ENCODE measurements at regions not wholly inside any gene's neighbourhood (a gene's known extent, or its start where the extent isn't known, plus 50 kb on each side); places are given as distances from the start of the nearest gene placed in this dataset.
A peak's percentile ranks its signal among the peaks of the same experiment; 100 is the strongest.

- Histone ChIP-seq H3K9ac (ENCODE audit: extremely low read depth, low read length, poor library complexity, severe bottlenecking) (no peak overlapping the region), H3K4me3 (ENCODE audit: low read length) (no peak overlapping the region), H3K27ac (ENCODE audit: low read depth, low read length) (no peak overlapping the region), H3K27me3 (ENCODE audit: control insufficient read depth, insufficient read depth, low read length, poor library complexity, severe bottlenecking) (no peaks in the 10 kb centered on the region), H3K9me3 (ENCODE audit: control insufficient read depth, low read length) (peaks cover 15% of the 10 kb centered on the region), H3K4me1 (ENCODE audit: control insufficient read depth, insufficient read depth, low read length) (no peaks in the 10 kb centered on the region), H3K36me3 (ENCODE audit: control insufficient read depth, insufficient read depth, low read length) (no peaks in the 10 kb centered on the region)
- Mint-ChIP-seq H3K4me1 (peaks cover 5% of the 10 kb centered on the region), H3K27ac (no peak overlapping the region), H3K36me3 (ENCODE audit: low read depth) (no peaks in the 10 kb centered on the region), H3K4me3 (no peak overlapping the region), H3K9me3 (peaks cover 5% of the 10 kb centered on the region), H3K27me3 (ENCODE audit: insufficient read depth) (peaks cover 6% of the 10 kb centered on the region)
- TF ChIP-seq CTCF (conservative IDR thresholded peaks at IDR 0.05): peak; percentile 1
- DNase-seq: no peak
These were observed 290.1 kb downstream of the MFSD1 start for GRCh38 chr3:159091936-159092335.

- H3K4me1 Mint-ChIP-seq: peaks cover 7% of the 10 kb centered on the region
- no peaks in the 10 kb centered on the region for H3K27me3 Mint-ChIP-seq (ENCODE audit: insufficient read depth)
- DNase-seq: no peak
- Histone ChIP-seq H3K27me3 (ENCODE audit: control insufficient read depth, insufficient read depth, low read length, poor library complexity, severe bottlenecking) (peaks cover 34% of the 10 kb centered on the region), H3K4me1 (ENCODE audit: control insufficient read depth, insufficient read depth, low read length) (no peaks in the 10 kb centered on the region), H3K9me3 (ENCODE audit: control insufficient read depth, low read length) (no peaks in the 10 kb centered on the region), H3K4me3 (ENCODE audit: low read length) (no peak overlapping the region), H3K36me3 (ENCODE audit: control insufficient read depth, insufficient read depth, low read length) (no peaks in the 10 kb centered on the region), H3K9ac (ENCODE audit: extremely low read depth, low read length, poor library complexity, severe bottlenecking) (no peak overlapping the region), H3K27ac (ENCODE audit: low read depth, low read length) (no peak overlapping the region)
- no peak for TF ChIP-seq CTCF (conservative IDR thresholded peaks at IDR 0.05)
- H3K4me3 Mint-ChIP-seq: no peak overlapping the region
- no peak overlapping the region for H3K27ac Mint-ChIP-seq
- H3K9me3 Mint-ChIP-seq: peaks cover 5% of the 10 kb centered on the region
- WGBS, 2 experiments (ENCODE audit: insufficient coverage in 1 of 2, insufficient read length in 1 of 2): 96 to 100% methylated on average over 1 of the region's 1 CpG
- no peaks in the 10 kb centered on the region for H3K36me3 Mint-ChIP-seq (ENCODE audit: low read depth)
These were observed 300.1 kb downstream of the MFSD1 start for GRCh38 chr3:159102001-159102400.

GRCh38 chr3:159112724-159113123 is 310.9 kb downstream of the MFSD1 start:
- no peak for DNase-seq
- Histone ChIP-seq H3K4me1 (ENCODE audit: control insufficient read depth, insufficient read depth, low read length) (no peaks in the 10 kb centered on the region), H3K9ac (ENCODE audit: extremely low read depth, low read length, poor library complexity, severe bottlenecking) (no peak overlapping the region), H3K4me3 (ENCODE audit: low read length) (no peak overlapping the region), H3K36me3 (ENCODE audit: control insufficient read depth, insufficient read depth, low read length) (no peaks in the 10 kb centered on the region), H3K9me3 (ENCODE audit: control insufficient read depth, low read length) (no peaks in the 10 kb centered on the region), H3K27me3 (ENCODE audit: control insufficient read depth, insufficient read depth, low read length, poor library complexity, severe bottlenecking) (peaks cover 9% of the 10 kb centered on the region), H3K27ac (ENCODE audit: low read depth, low read length) (no peak overlapping the region)
- Mint-ChIP-seq H3K4me3 (no peak overlapping the region), H3K27me3 (ENCODE audit: insufficient read depth) (peaks cover 14% of the 10 kb centered on the region), H3K36me3 (ENCODE audit: low read depth) (no peaks in the 10 kb centered on the region), H3K4me1 (peaks cover 7% of the 10 kb centered on the region), H3K9me3 (no peaks in the 10 kb centered on the region), H3K27ac (no peak overlapping the region)
- TF ChIP-seq CTCF (conservative IDR thresholded peaks at IDR 0.05): peak; percentile 60

All from endodermal cell (in vitro differentiated cells).